CD4-positive, alpha-beta T cell treated with Interleukin-17A for 4 hours (primary cell): ENCODE measurements at regions not wholly inside any gene's neighbourhood (a gene's known extent, or its start where the extent isn't known, plus 50 kb on each side); places are given as distances from the start of the nearest gene placed in this dataset.
"Not testable (repeated sequence)": the region's sequence is repeated elsewhere in the genome, so short reads cannot be mapped to it uniquely, and the experiment has no call there.

Experiments
- DNase-seq: peaks from one replicate; pipeline ENCODE4 v3.0.0-alpha.2; 2020; ENCODE audit warnings: mixed read lengths

DNA sequence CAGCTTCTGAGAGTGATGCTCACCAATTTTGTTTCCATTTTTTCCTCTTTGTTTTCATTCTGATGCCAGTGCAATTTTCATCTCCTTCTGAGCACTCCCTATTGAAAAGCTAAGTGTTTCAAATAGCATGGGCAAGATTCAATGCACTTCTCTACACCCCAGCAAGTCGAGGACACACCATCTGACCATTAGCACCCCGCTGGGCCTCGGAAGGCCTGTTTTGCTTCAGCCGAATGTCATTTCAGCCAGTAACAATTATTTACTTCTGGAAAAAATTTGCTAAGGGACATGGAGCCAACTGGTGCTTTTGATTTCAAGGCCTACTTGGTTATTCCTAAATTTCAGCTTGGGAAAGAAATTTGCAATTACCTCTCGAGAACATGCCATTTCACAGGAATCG is 392.4 kb downstream of the RNF144A start:
- no peak for DNase-seq

GRCh38 chr2:7324706-7325105 is 407.5 kb downstream of the RNF144A start:
- no peak for DNase-seq

- DNase-seq: no peak
Measured at GRCh38 chr2:7325186-7325585, 408.0 kb downstream of the RNF144A start.

- no peak for DNase-seq
Measured at GRCh38 chr2:7329465-7329864, 412.3 kb downstream of the RNF144A start.

GRCh38 chr2:7333189-7333765 is 416.1 kb downstream of the RNF144A start:
- DNase-seq: no peak

GRCh38 chr2:7333960-7334493 is 416.8 kb downstream of the RNF144A start:
- no peak for DNase-seq

DNA sequence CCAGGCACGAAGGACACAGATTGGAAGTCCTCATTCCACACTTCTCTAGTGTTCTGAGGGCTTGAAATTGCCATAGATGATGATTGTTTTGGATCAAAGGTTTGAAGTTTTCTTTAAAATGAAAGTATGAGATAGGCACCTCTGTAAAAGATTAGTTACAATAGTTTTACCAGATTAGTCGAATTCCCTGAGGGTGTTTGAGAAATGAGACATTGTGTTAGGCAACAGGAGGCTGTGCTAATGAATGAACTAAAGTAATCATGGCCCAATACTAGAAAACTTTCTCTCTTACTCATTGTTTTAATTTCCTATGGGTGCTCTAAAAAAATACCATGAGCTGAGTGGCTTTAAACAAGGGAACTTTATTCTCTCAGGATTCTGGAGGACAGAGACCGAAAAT is 421.7 kb downstream of the RNF144A start:
- no peak for DNase-seq

- no peak for DNase-seq
Measured at GRCh38 chr2:7346336-7346735, 429.1 kb downstream of the RNF144A start.

DNA sequence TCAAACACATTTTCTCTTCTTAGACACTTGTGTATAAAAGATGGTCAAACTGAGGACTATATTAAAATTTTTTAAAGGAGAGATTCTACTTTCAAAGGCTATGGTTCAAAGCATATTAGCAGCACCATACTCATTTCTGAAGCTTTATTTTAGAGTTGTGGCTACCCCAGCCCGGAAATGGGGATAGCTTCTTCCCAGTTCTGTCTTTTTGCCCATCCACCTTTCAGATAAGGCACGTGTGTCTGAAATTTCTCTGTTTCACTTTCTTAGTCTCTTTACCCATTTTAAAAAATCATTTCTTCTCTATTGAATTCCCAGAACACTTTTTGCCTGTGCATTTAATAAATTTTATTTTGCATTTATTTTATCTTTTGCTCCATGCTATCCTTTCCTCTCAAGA is 431.5 kb downstream of the RNF144A start:
- no peak for DNase-seq

DNA sequence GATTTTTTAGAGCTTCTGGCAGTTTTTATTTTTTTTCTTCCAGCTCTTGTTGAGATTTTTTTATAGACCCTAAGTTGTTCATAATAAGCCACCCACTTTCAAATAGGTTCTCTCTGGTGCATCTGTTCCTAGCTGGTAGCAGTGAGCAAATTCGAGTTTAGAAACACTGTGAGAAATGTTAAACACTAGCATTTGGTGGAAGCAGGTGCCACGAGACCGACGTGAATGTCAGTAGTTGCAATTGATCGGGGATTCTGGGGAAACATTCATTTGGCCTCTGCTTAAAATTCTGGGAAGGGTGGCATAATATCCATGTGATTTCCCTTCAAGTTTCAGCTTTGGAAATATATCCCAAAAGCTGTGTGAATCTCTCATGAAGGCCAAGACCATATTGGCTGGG is 435.0 kb downstream of the RNF144A start:
- no peak for DNase-seq

DNA sequence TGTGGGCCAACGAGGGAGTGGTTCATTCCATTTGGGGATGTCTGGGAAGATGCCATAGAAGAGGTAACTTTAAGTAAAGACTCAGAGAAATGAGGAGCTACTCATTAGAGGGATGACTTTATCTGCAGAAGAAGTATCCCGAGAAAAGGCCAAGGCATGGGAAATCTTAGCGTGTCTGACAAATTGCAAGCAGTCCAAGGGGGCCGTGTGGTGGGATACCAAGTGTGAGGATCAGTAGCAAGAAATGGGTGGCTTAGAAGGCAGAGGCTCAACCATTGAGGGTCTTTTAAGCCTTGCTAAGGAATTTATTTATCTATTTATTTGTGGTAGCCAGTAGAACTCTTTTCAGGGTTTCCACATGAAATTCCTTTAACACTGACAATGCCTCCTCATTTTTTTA is 436.4 kb downstream of the RNF144A start:
- DNase-seq: no peak

DNA sequence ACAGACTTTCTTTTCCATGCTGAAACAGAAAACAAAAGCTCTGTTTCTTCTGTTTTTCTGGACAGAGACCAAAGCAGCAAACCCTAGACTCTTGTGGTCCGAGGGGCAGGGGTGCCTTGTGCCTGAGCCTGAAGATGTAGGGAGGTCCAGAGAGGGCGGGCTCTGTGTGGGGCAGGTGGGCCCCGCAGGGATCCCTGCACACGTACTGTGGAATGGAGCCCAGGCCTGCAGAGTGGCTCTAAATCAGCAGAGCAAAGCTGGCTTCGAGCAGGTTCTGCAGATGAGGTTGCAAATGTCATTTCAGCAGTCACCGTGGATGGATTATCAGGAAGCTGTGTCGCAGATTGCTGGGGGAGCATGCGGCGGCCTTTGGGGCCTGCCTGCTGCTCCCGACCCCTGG is 438.6 kb downstream of the RNF144A start:
- DNase-seq: no peak

DNA sequence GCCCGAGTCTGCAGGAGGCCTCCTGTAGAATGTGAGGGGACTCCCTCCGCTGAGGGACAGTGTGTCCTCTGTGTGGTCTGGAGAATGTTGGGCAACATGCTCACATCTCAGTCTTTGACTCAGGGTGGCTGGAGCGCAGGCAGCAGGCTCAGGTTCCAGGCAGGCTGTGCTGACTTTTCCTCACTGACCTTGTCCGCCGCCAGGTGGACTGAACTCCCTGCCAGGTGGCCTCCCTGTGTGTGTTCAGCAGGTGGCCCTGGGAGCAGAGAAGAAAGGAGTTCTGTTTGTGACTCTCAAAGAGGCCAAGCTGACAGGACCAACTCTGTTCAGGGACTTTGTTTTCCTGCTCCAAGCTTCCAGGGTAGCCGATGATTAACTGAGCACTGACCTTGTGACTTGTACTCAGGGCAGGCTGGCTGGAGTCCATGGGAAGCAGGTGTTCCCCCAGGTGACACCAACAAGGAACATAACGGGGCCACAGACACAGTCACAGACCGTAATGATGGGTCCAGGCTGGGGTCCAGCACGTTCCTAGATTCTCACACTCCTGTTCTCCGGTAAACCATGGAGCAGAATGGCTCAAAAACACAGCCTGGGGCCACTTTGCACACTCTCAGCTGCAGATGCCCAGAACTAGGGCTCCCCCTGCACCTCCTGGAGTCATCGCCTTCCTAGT is 439.8 kb downstream of the RNF144A start:
- DNase-seq: no peak

DNA sequence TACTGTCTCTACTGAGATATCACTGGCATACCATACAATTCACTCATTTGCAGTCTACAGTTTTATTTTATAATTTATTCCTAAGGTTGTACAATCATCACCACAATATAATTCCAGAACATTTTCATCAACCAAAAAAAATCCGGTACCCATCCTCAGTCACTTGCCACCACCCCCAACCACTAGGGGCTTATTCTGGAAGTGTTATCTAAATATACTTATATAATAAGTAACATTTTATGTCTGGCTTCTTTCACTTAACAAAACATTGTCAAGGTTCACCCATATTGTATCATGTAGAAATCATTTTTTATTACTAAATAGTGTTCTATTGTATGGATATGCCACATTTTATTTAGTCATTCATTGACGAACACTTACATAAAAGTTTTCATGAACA is 440.8 kb downstream of the RNF144A start:
- no peak for DNase-seq

DNA sequence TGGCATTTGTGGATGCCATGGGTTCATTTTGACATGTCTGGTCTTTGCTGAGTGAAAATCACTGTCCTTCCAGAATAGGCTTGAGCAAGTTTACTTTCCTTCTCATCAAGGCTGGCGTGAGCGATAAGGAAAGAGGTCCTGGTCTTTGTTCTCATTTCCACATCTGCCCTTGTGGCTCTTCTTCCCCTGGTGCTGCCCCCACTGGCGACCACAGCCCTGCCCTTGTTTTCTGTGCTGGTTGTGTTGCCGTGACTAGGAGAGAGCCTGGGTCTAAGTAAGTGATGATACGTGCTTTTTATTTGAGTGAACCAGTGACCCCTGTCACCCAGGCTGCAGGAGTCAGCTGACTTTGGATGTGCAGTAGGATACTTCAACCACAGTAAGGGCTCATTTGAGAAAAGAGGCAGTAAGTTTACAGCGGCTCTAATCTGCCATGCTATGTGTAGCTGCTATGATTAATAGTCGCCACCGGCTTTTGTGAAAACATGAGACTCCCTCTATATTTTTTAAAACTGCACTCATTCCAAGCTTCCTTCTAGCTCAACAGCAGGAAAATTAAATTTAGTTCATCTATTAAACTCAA is 441.7 kb downstream of the RNF144A start:
- no peak for DNase-seq

DNA sequence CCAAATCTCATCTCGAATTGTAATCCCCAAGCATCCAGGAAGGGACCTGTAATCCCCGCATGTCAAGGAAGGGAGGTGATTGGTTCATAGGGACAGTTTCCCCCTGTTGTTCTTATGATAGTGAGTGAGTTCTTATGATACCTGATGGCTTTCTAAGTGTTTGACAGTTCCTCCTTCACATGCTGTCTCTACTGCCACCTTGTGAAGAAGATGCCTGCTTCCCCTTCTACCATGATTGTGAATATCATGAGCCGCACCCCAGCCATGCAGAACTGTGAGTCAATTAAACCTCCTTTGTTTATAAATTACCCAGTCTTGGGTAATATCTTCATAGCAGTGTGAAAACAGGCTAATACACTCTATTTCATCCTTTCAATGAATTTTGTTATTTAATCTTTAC is 446.7 kb downstream of the RNF144A start:
- no peak for DNase-seq

GRCh38 chr2:7368211-7368610 is 451.0 kb downstream of the RNF144A start:
- no peak for DNase-seq

DNA sequence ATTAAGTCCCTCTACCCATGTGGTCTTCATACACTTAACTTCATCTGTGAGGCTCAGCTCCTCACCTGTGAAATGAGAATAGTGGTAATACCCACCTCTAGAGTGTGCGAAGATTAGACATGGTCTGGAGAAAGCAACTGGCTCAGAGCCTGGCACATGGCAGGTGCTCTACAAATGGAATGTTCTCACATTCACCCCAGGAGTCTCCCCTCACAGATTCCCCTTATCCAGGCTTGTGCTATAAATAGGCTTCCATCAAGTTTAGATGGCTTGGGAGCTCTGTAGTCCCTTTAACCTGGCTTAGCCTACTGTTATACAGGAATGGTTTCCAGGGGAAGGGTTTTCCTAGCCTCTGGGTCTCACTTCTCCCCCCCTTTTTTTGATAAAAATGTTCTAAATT is 455.9 kb downstream of the RNF144A start:
- DNase-seq: no peak

DNA sequence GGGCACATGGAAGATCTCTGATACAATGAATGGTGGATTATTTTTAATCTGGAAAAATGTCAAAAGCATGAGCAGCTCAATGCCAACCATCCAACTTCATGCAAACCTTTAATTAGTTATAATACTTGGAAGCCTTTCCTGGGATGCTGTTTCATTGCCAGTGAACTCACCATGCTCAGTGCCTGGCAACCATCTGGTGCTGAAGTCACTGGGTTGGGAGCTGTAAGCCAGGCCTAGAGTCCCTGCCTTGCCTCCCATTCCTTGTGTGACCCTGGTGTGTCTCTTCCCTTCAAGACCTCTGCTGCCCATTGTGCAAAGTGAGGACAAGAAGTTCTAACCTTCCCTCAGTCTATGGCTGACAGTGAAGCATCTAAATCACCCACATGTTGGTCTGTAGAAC is 458.7 kb downstream of the RNF144A start:
- DNase-seq: no peak

GRCh38 chr2:7377916-7378569 is 460.8 kb downstream of the RNF144A start:
- DNase-seq: no peak

DNA sequence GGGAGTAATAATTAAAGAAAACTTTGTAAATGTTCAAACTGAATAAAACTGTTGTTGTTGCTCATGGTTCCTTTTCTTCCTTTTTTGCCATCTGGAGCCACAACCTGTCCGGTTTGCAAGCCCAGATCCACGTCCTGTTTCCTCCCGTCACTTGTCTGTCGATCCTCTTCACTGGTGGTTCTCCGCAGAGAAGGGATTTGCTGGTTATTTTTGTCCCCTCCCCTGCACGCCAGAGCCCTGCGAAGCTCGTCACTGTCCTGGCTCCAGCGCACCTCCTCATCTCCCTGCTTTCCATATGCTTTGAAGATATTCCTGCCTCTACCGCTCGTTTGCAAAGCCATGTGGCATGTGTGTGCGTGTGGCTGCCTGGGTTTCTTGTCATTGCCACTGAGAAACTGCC is 461.4 kb downstream of the RNF144A start:
- DNase-seq: no peak

DNA sequence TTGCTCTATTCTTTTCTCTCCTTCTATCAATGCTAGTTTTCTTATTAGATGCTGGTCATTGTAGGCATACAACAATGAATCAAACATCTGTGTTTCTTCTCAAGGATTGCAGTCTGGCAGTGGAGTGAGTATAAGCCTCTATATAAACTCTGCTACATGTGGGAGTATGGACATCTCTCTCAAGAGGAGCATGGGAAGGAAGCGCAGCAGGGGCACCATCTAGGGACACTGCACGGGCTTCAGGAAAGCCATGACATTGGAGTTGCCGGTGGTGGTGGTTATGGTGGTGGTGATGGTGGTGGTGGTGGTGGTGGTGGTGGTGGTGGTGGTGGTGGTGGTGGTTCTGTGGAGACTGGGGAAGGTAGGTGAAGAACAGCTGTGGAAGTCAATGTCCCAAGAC is 462.6 kb downstream of the RNF144A start:
- no peak for DNase-seq

DNA sequence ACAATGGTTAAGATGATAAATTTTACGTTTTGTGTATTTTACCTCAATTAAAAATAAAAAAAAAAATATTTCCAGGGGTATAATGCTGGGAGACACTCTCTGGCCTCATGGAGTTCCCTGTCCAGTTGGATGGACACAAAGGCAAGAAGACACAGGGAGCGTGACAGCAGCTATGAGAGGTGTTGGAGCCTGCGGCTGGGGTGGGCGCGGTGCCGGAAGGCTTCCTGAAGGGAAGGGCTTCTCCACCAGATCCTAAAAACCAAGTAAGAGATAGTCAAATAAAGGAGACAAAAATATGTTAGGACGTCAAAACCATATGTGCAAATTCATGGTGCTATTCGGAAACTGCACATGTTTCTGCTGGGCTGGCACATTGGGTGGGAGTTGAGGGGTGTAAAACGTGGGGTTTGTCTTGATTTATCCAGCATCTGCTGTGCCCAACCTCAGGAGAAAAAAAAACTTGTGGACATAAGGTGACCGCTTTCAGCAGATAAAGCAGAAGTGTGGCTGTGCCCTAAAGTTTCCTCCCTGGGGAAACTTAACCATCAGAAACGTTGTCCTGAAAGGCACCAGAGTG is 467.6 kb downstream of the RNF144A start:
- DNase-seq: no peak

DNA sequence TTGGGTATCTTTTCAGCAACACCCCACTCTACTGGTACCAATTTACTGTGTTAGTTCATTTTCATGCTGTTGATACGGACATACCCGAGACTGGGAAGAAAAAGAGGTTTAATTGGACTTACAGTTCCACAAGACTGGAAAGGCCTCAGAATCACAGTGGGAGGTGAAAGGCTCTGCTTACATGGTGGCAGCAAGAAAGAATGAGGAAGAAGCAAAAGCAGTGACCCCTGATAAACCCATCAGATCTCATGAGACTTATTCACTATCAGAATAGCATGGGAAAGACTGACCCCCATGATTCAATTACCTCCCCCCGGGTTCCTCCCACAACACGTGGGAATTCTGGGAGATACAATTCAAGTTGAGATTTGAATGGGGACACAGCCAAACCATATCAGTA is 473.1 kb downstream of the RNF144A start:
- DNase-seq: not testable (repeated sequence)
